ENCODE measurements at regions not wholly inside any gene's neighbourhood (a gene's known extent, or its start where the extent isn't known, plus 50 kb on each side); places are given as distances from the start of the nearest gene placed in this dataset.

- H3K36me3 Mint-ChIP-seq = no peaks in the 10 kb centered on the region
- H3K27ac Mint-ChIP-seq = no peak overlapping the region
- H3K9me3 Mint-ChIP-seq = peaks cover 11% of the 10 kb centered on the region
- peaks cover 19% of the 10 kb centered on the region for H3K27me3 Mint-ChIP-seq
- no peaks in the 10 kb centered on the region for H3K4me1 Mint-ChIP-seq
- no peak overlapping the region for H3K4me3 Mint-ChIP-seq
Measured at GRCh38 chr20:48008850-48009515, 223.7 kb upstream of the SULF2 start.

- no peak overlapping the region for H3K4me3 Mint-ChIP-seq
- no peak overlapping the region for H3K27ac Mint-ChIP-seq
- H3K4me1 Mint-ChIP-seq = no peaks in the 10 kb centered on the region
- H3K36me3 Mint-ChIP-seq = no peaks in the 10 kb centered on the region
- peaks cover 16% of the 10 kb centered on the region for H3K27me3 Mint-ChIP-seq
- peaks cover 10% of the 10 kb centered on the region for H3K9me3 Mint-ChIP-seq
Measured at GRCh38 chr20:48007351-48007750, 222.1 kb upstream of the SULF2 start.

GRCh38 chr20:48006036-48006833 lies 221.0 kb upstream of the SULF2 start:
- H3K4me1 Mint-ChIP-seq = no peaks in the 10 kb centered on the region
- H3K27me3 Mint-ChIP-seq = peaks cover 16% of the 10 kb centered on the region
- H3K9me3 Mint-ChIP-seq = peaks cover 10% of the 10 kb centered on the region
- H3K36me3 Mint-ChIP-seq = no peaks in the 10 kb centered on the region
- H3K4me3 Mint-ChIP-seq = no peak overlapping the region
- H3K27ac Mint-ChIP-seq = no peak overlapping the region

GRCh38 chr20:48003021-48003420 lies 217.7 kb upstream of the SULF2 start:
- Mint-ChIP-seq H3K9me3 (peaks cover 10% of the 10 kb centered on the region), H3K4me3 (no peak overlapping the region), H3K27me3 (peaks cover 16% of the 10 kb centered on the region), H3K36me3 (no peaks in the 10 kb centered on the region), H3K27ac (no peak overlapping the region), H3K4me1 (no peaks in the 10 kb centered on the region)

- Mint-ChIP-seq H3K36me3 (no peaks in the 10 kb centered on the region), H3K4me3 (no peak overlapping the region), H3K9me3 (peaks cover 7% of the 10 kb centered on the region), H3K27me3 (peaks cover 14% of the 10 kb centered on the region), H3K27ac (no peak overlapping the region), H3K4me1 (no peaks in the 10 kb centered on the region)
Measured at GRCh38 chr20:48002517-48002970, 217.3 kb upstream of the SULF2 start.

GRCh38 chr20:47999166-47999565 lies 213.9 kb upstream of the SULF2 start:
- peaks cover 5% of the 10 kb centered on the region for H3K9me3 Mint-ChIP-seq

GRCh38 chr20:47998736-47999135 lies 213.5 kb upstream of the SULF2 start:
- H3K36me3 Mint-ChIP-seq = no peaks in the 10 kb centered on the region
- no peaks in the 10 kb centered on the region for H3K4me1 Mint-ChIP-seq
- no peaks in the 10 kb centered on the region for H3K27me3 Mint-ChIP-seq
- no peak overlapping the region for H3K4me3 Mint-ChIP-seq
- H3K9me3 Mint-ChIP-seq = peaks cover 1% of the 10 kb centered on the region
- H3K27ac Mint-ChIP-seq = no peak overlapping the region

More at GRCh38 chr20:47999166-47999565, 213.9 kb upstream of the SULF2 start:
- Mint-ChIP-seq H3K4me3 (no peak overlapping the region), H3K27me3 (peaks cover under 1% of the 10 kb centered on the region), H3K27ac (no peak overlapping the region), H3K4me1 (no peaks in the 10 kb centered on the region), H3K36me3 (no peaks in the 10 kb centered on the region)

- H3K4me1 Mint-ChIP-seq = no peaks in the 10 kb centered on the region
- H3K36me3 Mint-ChIP-seq = no peaks in the 10 kb centered on the region
- H3K27me3 Mint-ChIP-seq = peaks cover 1% of the 10 kb centered on the region
- peaks cover 6% of the 10 kb centered on the region for H3K9me3 Mint-ChIP-seq
- H3K4me3 Mint-ChIP-seq = no peak overlapping the region
- no peak overlapping the region for H3K27ac Mint-ChIP-seq
Measured at GRCh38 chr20:47995661-47996060, 210.4 kb upstream of the SULF2 start.

- Mint-ChIP-seq H3K27ac (no peak overlapping the region), H3K4me3 (no peak overlapping the region), H3K9me3 (peaks cover 6% of the 10 kb centered on the region), H3K36me3 (no peaks in the 10 kb centered on the region), H3K4me1 (no peaks in the 10 kb centered on the region), H3K27me3 (peaks cover 4% of the 10 kb centered on the region)
Measured at GRCh38 chr20:47993817-47994216, 208.5 kb upstream of the SULF2 start.

GRCh38 chr20:47993035-47993755 lies 207.9 kb upstream of the SULF2 start:
- H3K4me1 Mint-ChIP-seq = no peaks in the 10 kb centered on the region
- H3K27me3 Mint-ChIP-seq = peaks cover 4% of the 10 kb centered on the region
- H3K27ac Mint-ChIP-seq = no peak overlapping the region
- peaks cover 6% of the 10 kb centered on the region for H3K9me3 Mint-ChIP-seq
- no peak overlapping the region for H3K4me3 Mint-ChIP-seq
- no peaks in the 10 kb centered on the region for H3K36me3 Mint-ChIP-seq

GRCh38 chr20:47991875-47992488 lies 206.7 kb upstream of the SULF2 start:
- H3K36me3 Mint-ChIP-seq = no peaks in the 10 kb centered on the region
- H3K4me3 Mint-ChIP-seq = no peak overlapping the region
- peaks cover 4% of the 10 kb centered on the region for H3K27me3 Mint-ChIP-seq
- no peaks in the 10 kb centered on the region for H3K4me1 Mint-ChIP-seq
- no peak overlapping the region for H3K27ac Mint-ChIP-seq
- peaks cover 6% of the 10 kb centered on the region for H3K9me3 Mint-ChIP-seq

- Mint-ChIP-seq H3K27me3 (peaks cover 4% of the 10 kb centered on the region), H3K4me3 (no peak overlapping the region), H3K9me3 (peaks cover 6% of the 10 kb centered on the region), H3K27ac (no peak overlapping the region), H3K4me1 (no peaks in the 10 kb centered on the region), H3K36me3 (no peaks in the 10 kb centered on the region)
Measured at GRCh38 chr20:47990507-47991150, 205.3 kb upstream of the SULF2 start.

- Mint-ChIP-seq H3K4me3 (no peak overlapping the region), H3K9me3 (peaks cover 6% of the 10 kb centered on the region), H3K4me1 (no peaks in the 10 kb centered on the region), H3K36me3 (no peaks in the 10 kb centered on the region), H3K27ac (no peak overlapping the region), H3K27me3 (peaks cover 4% of the 10 kb centered on the region)
Measured at GRCh38 chr20:47989957-47990356, 204.7 kb upstream of the SULF2 start.

- H3K27ac Mint-ChIP-seq = no peak overlapping the region
- H3K27me3 Mint-ChIP-seq = peaks cover 4% of the 10 kb centered on the region
- no peaks in the 10 kb centered on the region for H3K36me3 Mint-ChIP-seq
- peaks cover 6% of the 10 kb centered on the region for H3K9me3 Mint-ChIP-seq
- no peak overlapping the region for H3K4me3 Mint-ChIP-seq
- H3K4me1 Mint-ChIP-seq = no peaks in the 10 kb centered on the region
Measured at GRCh38 chr20:47988676-47989075, 203.4 kb upstream of the SULF2 start.

Data from activated naive CD4-positive, alpha-beta T cell treated with anti-CD3 and anti-CD28 coated beads, Interleukin-2, amount 50 U/mL, for 24 hours (primary cell).